CD4-positive, CD25-positive, alpha-beta regulatory T cell (primary cell): ENCODE measurements at regions not wholly inside any gene's neighbourhood (a gene's known extent, or its start where the extent isn't known, plus 50 kb on each side); places are given as distances from the start of the nearest gene placed in this dataset.

Source experiments
- ATAC-seq, 2 donors: fragments of 150-1000 bp; cut with Tn5 transposase; one replicate each; pipeline ENCODE4 v1.10.0; 2021; ENCODE audit warnings: low read depth in 2 of 2, moderate number of reproducible peaks in 2 of 2, moderate library complexity in 1 of 2
- DNase-seq, 3 donors: peaks; one replicate each; pipeline versions ENCODE4 v3.0.0 to v3.0.0-alpha.2; 2012 to 2022; ENCODE audit warnings: mixed read lengths in 1 of 3
- H3K27ac ChIP-seq: one replicate; pipeline ENCODE4 v1.7.0; 2013; ENCODE audit warnings: mild to moderate bottlenecking, low read length; ENCODE audit not compliant: insufficient read depth, poor library complexity, severe bottlenecking
- H3K27me3 ChIP-seq: one replicate; pipeline ENCODE4 v1.7.0; 2013; ENCODE audit warnings: low read length; ENCODE audit not compliant: control insufficient read depth, insufficient read depth
- H3K36me3 ChIP-seq: one replicate; pipeline ENCODE4 v1.7.0; 2013; ENCODE audit warnings: mild to moderate bottlenecking, low read length, moderate library complexity; ENCODE audit not compliant: control insufficient read depth, insufficient read depth
- H3K4me1 ChIP-seq: 2 replicates; pipeline ENCODE4 v1.7.0; 2013; ENCODE audit warnings: mild to moderate bottlenecking, low read length; ENCODE audit not compliant: insufficient read depth, control insufficient read depth, poor library complexity, severe bottlenecking
- H3K4me3 ChIP-seq: one replicate; pipeline ENCODE4 v1.7.0; 2013; ENCODE audit warnings: low read depth, mild to moderate bottlenecking, low read length, moderate library complexity
- H3K9me3 ChIP-seq, 2 experiments: 1 replicate in 1 of 2; 2 replicates in 1 of 2; pipeline ENCODE4 v1.7.0; 2013; ENCODE audit warnings: low read length in 2 of 2, mild to moderate bottlenecking in 1 of 2, moderate library complexity in 1 of 2; ENCODE audit not compliant: control insufficient read depth in 2 of 2
- H3K27ac Mint-ChIP-seq, 3 donors: one replicate each; pipeline ENCODE4 v1.8.0; 2020 to 2022; ENCODE audit warnings: mild to moderate bottlenecking in 3 of 3, mixed read lengths in 3 of 3, moderate library complexity in 2 of 3
- H3K27me3 Mint-ChIP-seq: one replicate; pipeline ENCODE4 v1.8.0; 2022; ENCODE audit warnings: mild to moderate bottlenecking, mixed read lengths
- H3K36me3 Mint-ChIP-seq: one replicate; pipeline ENCODE4 v1.8.0; 2020; ENCODE audit warnings: mixed read lengths
- H3K4me1 Mint-ChIP-seq, 4 donors: one replicate each; pipeline ENCODE4 v1.8.0; 2020 to 2022; ENCODE audit warnings: mixed read lengths in 4 of 4, mild to moderate bottlenecking in 1 of 4
- H3K4me3 Mint-ChIP-seq, 4 donors: one replicate each; pipeline ENCODE4 v1.8.0; 2020 to 2022; ENCODE audit warnings: mild to moderate bottlenecking in 4 of 4, mixed read lengths in 4 of 4, moderate library complexity in 3 of 4
- H3K9me3 Mint-ChIP-seq, 7 donors: one replicate each; pipeline ENCODE4 v1.8.0; 2020 to 2022; ENCODE audit warnings: mixed read lengths in 7 of 7, mild to moderate bottlenecking in 3 of 7, moderate library complexity in 2 of 7

DNA sequence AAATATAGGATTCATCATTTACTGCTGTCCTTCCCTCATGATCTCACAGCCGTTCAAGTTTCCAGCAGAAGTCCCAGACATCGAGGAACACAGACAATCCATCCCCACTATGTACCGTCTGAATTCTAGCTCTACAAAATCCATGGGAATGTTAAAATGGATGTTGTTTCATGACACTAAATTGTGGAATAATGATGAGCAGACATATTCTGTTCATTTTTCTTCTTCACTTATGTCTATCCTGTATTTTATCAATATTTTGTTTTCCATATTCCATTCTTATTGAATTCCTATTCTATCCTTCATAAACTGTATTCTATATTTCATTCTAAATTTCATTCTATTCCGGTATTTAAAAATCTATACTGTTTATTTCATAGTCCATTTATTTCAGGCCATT lies 71.8 kb downstream of the NUDT10 start:
- Mint-ChIP-seq H3K9me3 (no peaks in the 10 kb centered on the region), H3K4me1 (peaks cover 4 to 15% (median 8%) of the 10 kb centered on the region in 4 donors), H3K36me3 (peaks cover 3% of the 10 kb centered on the region), H3K27me3 (no peaks in the 10 kb centered on the region), H3K4me3 (no peak overlapping the region), H3K27ac (no peak overlapping the region)
- Histone ChIP-seq H3K27ac (no peak overlapping the region), H3K27me3 (no peaks in the 10 kb centered on the region), H3K9me3 (no peaks in the 10 kb centered on the region), H3K4me1 (no peaks in the 10 kb centered on the region), H3K36me3 (no peaks in the 10 kb centered on the region), H3K4me3 (no peak overlapping the region)
- ATAC-seq: no peak
- no peak for DNase-seq

GRCh38 chrX:51395810-51396728 lies 63.4 kb downstream of the NUDT10 start:
- ATAC-seq (peak; percentile 88 to 89), DNase-seq (peak; percentile 24 to 74 (median 65))
- Histone ChIP-seq H3K4me1 (peaks cover 8% of the 10 kb centered on the region), H3K36me3 (no peaks in the 10 kb centered on the region), H3K4me3 (peak overlapping the region; percentile 81), H3K9me3 (peaks cover 0 to 4% of the 10 kb centered on the region in 2 experiments), H3K27ac (peak overlapping the region; percentile 47), H3K27me3 (no peaks in the 10 kb centered on the region)
- peak overlapping the region; percentile 92 to 98 (median 94) for H3K4me3 Mint-ChIP-seq
- peak overlapping the region; percentile 83 to 96 (median 96) for H3K27ac Mint-ChIP-seq
- H3K4me1 Mint-ChIP-seq: peaks cover 0 to 46% (median 23%) of the 10 kb centered on the region in 4 donors
- peaks cover 5% of the 10 kb centered on the region for H3K36me3 Mint-ChIP-seq
- H3K9me3 Mint-ChIP-seq: peaks cover 0 to 7% (median 4%) of the 10 kb centered on the region in 7 donors
- no peaks in the 10 kb centered on the region for H3K27me3 Mint-ChIP-seq

DNA sequence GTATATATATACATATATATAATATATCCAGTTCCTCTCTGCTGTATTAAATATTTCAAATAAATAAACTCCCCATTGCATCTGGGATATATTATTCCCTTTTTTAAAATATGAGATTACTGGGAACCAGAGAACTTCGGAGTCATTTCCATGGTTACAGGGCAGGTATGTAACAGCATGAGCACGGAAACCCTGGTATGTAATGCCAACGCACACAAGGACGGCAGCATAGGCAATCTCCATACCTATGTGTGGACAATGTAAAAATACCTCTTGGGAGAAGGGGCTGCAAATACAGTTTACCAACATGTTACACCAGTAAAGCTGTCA lies 62.8 kb downstream of the NUDT10 start:
- Mint-ChIP-seq H3K4me1 (peaks cover 0 to 44% (median 22%) of the 10 kb centered on the region in 4 donors), H3K9me3 (peaks cover 0 to 7% (median 4%) of the 10 kb centered on the region in 7 donors), H3K27me3 (no peaks in the 10 kb centered on the region), H3K36me3 (peaks cover 5% of the 10 kb centered on the region), H3K4me3 (peak overlapping the region; percentile 92 to 98 (median 94)), H3K27ac (peak overlapping the region in 2 of 3 donors; percentile 83 to 96)
- Histone ChIP-seq H3K27me3 (no peaks in the 10 kb centered on the region), H3K4me3 (peak overlapping the region; percentile 81), H3K4me1 (peaks cover 8% of the 10 kb centered on the region), H3K27ac (peak overlapping the region; percentile 14), H3K36me3 (no peaks in the 10 kb centered on the region), H3K9me3 (peaks cover 0 to 4% of the 10 kb centered on the region in 2 experiments)
- no peak for ATAC-seq
- no peak for DNase-seq
